Type B pancreatic cell (in vitro differentiated cells): ENCODE measurements at regions not wholly inside any gene's neighbourhood (a gene's known extent, or its start where the extent isn't known, plus 50 kb on each side); places are given as distances from the start of the nearest gene placed in this dataset.
A peak's percentile ranks its signal among the peaks of the same experiment; 100 is the strongest.

ENCODE experiments used
- DNase-seq: peaks from one replicate; pipeline ENCODE4 v3.0.0; 2021; ENCODE audit warnings: mixed read lengths; ENCODE audit not compliant: unreplicated experiment; ENCODE audit errors: extremely low spot score
- H3K27ac Mint-ChIP-seq: 2 replicates; pipeline ENCODE4 v1.8.0; 2021; ENCODE audit warnings: mild to moderate bottlenecking, mixed read lengths
- H3K27me3 Mint-ChIP-seq: 2 replicates; pipeline ENCODE4 v1.8.0; 2021; ENCODE audit warnings: mixed read lengths
- H3K36me3 Mint-ChIP-seq: 2 replicates; pipeline ENCODE4 v1.8.0; 2021; ENCODE audit warnings: mixed read lengths
- H3K4me1 Mint-ChIP-seq: one replicate; pipeline ENCODE4 v1.8.0; 2021; ENCODE audit warnings: mixed read lengths; ENCODE audit not compliant: unreplicated experiment
- H3K4me3 Mint-ChIP-seq: 2 replicates; pipeline ENCODE4 v1.8.0; 2021; ENCODE audit warnings: mild to moderate bottlenecking, mixed read lengths
- H3K9me3 Mint-ChIP-seq: 2 replicates; pipeline ENCODE4 v1.8.0; 2021; ENCODE audit warnings: mixed read lengths
- CTCF ChIP-seq: fragments of 200-600 bp; sonication (generic); conservative IDR thresholded peaks from 2 replicates; pipeline ENCODE4 v1.5.0; 2021; ENCODE audit warnings: antibody characterized with exemption, mild to moderate bottlenecking

- Mint-ChIP-seq H3K27me3 (no peaks in the 10 kb centered on the region), H3K9me3 (peaks cover 9% of the 10 kb centered on the region), H3K36me3 (peaks cover 27% of the 10 kb centered on the region), H3K27ac (peak overlapping the region; percentile 99), H3K4me1 (no peaks in the 10 kb centered on the region), H3K4me3 (peak overlapping the region; percentile 72)
- TF ChIP-seq CTCF = no peak
- DNase-seq = no peak
Measured at GRCh38 chrX:7252013-7252610, 104.2 kb upstream of the PUDP start.

- Mint-ChIP-seq H3K27me3 (no peaks in the 10 kb centered on the region), H3K9me3 (peaks cover 9% of the 10 kb centered on the region), H3K4me1 (no peaks in the 10 kb centered on the region), H3K27ac (no peak overlapping the region), H3K36me3 (peaks cover 7% of the 10 kb centered on the region), H3K4me3 (no peak overlapping the region)
- no peak for DNase-seq
- TF ChIP-seq CTCF = no peak
Measured at GRCh38 chrX:7247346-7247745, 99.4 kb upstream of the PUDP start.

- H3K4me3 Mint-ChIP-seq = no peak overlapping the region
- H3K27ac Mint-ChIP-seq = no peak overlapping the region
- peaks cover 3% of the 10 kb centered on the region for H3K36me3 Mint-ChIP-seq
- H3K27me3 Mint-ChIP-seq = no peaks in the 10 kb centered on the region
- peaks cover 9% of the 10 kb centered on the region for H3K9me3 Mint-ChIP-seq
- DNase-seq = no peak
- no peaks in the 10 kb centered on the region for H3K4me1 Mint-ChIP-seq
- TF ChIP-seq CTCF = no peak
Measured at GRCh38 chrX:7244405-7244804, 96.5 kb upstream of the PUDP start.

DNA sequence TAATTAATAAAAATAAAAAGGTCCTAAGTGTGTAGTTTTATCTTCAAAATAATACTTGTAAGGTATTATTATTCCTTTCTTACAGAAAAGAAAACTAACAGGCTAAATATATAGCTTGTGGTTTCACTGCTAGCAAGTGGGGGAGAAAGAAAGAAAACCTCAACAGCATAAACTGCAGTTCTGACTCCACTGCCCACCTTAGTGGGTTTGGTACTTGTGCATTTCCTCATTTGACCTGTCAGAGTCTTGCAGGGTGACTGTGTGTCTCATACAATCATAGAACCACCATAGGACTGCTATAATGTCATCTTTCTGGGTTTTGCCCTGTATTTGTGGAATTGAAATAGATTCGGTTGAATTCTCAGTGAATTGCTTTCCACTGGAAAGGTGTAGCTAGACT is 94.7 kb upstream of the PUDP start:
- Mint-ChIP-seq H3K27ac (no peak overlapping the region), H3K4me3 (no peak overlapping the region), H3K36me3 (no peaks in the 10 kb centered on the region), H3K9me3 (no peaks in the 10 kb centered on the region), H3K4me1 (no peaks in the 10 kb centered on the region), H3K27me3 (no peaks in the 10 kb centered on the region)
- no peak for DNase-seq
- TF ChIP-seq CTCF = no peak

DNA sequence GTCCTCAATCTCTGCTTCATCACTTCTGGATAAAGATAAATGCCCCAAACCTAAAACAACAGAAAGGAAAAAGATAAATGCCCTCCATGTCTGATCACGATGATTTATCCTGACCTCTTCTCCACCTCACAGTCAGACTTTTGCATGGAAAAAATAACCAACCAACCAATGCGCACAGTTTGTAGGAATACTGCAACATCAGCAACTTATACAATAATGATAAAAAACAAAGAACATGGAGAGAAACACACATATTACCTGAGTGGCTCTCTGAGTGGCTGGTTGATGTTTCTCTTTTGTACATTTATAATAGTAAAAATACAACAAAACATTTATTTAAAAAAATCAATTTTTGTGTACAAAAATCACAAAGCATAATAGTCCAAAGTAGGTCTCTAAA is 93.0 kb upstream of the PUDP start:
- peak overlapping the region; percentile 35 for H3K4me3 Mint-ChIP-seq
- peaks cover 8% of the 10 kb centered on the region for H3K4me1 Mint-ChIP-seq
- no peaks in the 10 kb centered on the region for H3K27me3 Mint-ChIP-seq
- no peak for DNase-seq
- H3K27ac Mint-ChIP-seq = peak overlapping the region; percentile 59
- no peak for TF ChIP-seq CTCF
- H3K36me3 Mint-ChIP-seq = peaks cover 3% of the 10 kb centered on the region
- H3K9me3 Mint-ChIP-seq = no peaks in the 10 kb centered on the region

- Mint-ChIP-seq H3K27ac (no peak overlapping the region), H3K4me1 (peaks cover 18% of the 10 kb centered on the region), H3K9me3 (no peaks in the 10 kb centered on the region), H3K36me3 (peaks cover 3% of the 10 kb centered on the region), H3K4me3 (no peak overlapping the region), H3K27me3 (no peaks in the 10 kb centered on the region)
- no peak for DNase-seq
- TF ChIP-seq CTCF = no peak
Measured at GRCh38 chrX:7235071-7235470, 87.1 kb upstream of the PUDP start.
